OCI-LY3 (cell line): ENCODE measurements at regions not wholly inside any gene's neighbourhood (a gene's known extent, or its start where the extent isn't known, plus 50 kb on each side); places are given as distances from the start of the nearest gene placed in this dataset.

Source experiments
- H2AFZ ChIP-seq: fragments of 200-600, 300-600 bp; shearing (Covaris generic); 2 replicates; pipeline ENCODE4 v1.6.0; 2014; ENCODE audit warnings: antibody characterized with exemption, low read depth, low read length
- H3K27ac ChIP-seq: fragments of 200-600, 300-600 bp; sonication (generic); 2 replicates; pipeline ENCODE4 v1.5.1; 2014; ENCODE audit warnings: mild to moderate bottlenecking, low read length, moderate library complexity, mixed read lengths
- H3K27me3 ChIP-seq: fragments of 200-600, 300-600 bp; sonication (generic); 2 replicates; pipeline ENCODE4 v1.6.1; 2014; ENCODE audit warnings: low read depth, low read length, mixed read lengths
- H3K36me3 ChIP-seq: fragments of 200-600, 300-600 bp; sonication (generic); replicated peaks from 2 replicates; pipeline ENCODE3; 2014; ENCODE audit warnings: low read depth, low read length, mixed read lengths
- H3K4me1 ChIP-seq: fragments of 300-600, 200-600 bp; sonication (generic); 2 replicates; pipeline ENCODE4 v1.6.1; 2014; ENCODE audit warnings: low read length, mixed read lengths
- H3K4me2 ChIP-seq: fragments of 200-600, 300-600 bp; sonication (generic); 2 replicates; pipeline ENCODE4 v1.6.1; 2014; ENCODE audit warnings: low read length, mixed read lengths
- H3K4me3 ChIP-seq: fragments of 300-600, 200-600 bp; sonication (generic); 2 replicates; pipeline ENCODE4 v1.5.1; 2014; ENCODE audit warnings: antibody characterized with exemption, mild to moderate bottlenecking, low read length, moderate library complexity
- H3K79me2 ChIP-seq: fragments of 300-600, 200-600 bp; shearing (Covaris generic); 2 replicates; pipeline ENCODE4 v1.6.1; 2014; ENCODE audit warnings: mild to moderate bottlenecking, low read length, mixed read lengths
- H3K9ac ChIP-seq: fragments of 300-600, 200-600 bp; shearing (Covaris generic); 2 replicates; pipeline ENCODE4 v1.6.0; 2014; ENCODE audit warnings: mild to moderate bottlenecking, low read length, moderate library complexity
- H3K9me3 ChIP-seq: fragments of 200-600, 300-600 bp; shearing (Covaris generic); 2 replicates; pipeline ENCODE4 v1.6.1; 2014; ENCODE audit warnings: low read length, mixed read lengths; ENCODE audit not compliant: insufficient read depth
- H4K20me1 ChIP-seq: fragments of 200-600, 300-600 bp; sonication (generic); 2 replicates; pipeline ENCODE4 v1.6.1; 2016; ENCODE audit warnings: low read length, mixed read lengths; ENCODE audit not compliant: insufficient read depth
- EZH2phosphoT487 ChIP-seq: fragments of 200-600 bp; shearing (Covaris generic); IDR thresholded peaks from 2 replicates; pipeline ENCODE4 v1.6.1; 2018; ENCODE audit warnings: antibody characterized with exemption, mixed run types, low read depth
- TF ChIP-seq, protein P1 (sequence below): fragments of 200-600, 300-600 bp; sonication (generic); IDR thresholded peaks from 2 replicates; pipeline ENCODE4 v1.5.1; 2014; ENCODE audit warnings: antibody characterized with exemption, low read length, low read depth

DNA sequence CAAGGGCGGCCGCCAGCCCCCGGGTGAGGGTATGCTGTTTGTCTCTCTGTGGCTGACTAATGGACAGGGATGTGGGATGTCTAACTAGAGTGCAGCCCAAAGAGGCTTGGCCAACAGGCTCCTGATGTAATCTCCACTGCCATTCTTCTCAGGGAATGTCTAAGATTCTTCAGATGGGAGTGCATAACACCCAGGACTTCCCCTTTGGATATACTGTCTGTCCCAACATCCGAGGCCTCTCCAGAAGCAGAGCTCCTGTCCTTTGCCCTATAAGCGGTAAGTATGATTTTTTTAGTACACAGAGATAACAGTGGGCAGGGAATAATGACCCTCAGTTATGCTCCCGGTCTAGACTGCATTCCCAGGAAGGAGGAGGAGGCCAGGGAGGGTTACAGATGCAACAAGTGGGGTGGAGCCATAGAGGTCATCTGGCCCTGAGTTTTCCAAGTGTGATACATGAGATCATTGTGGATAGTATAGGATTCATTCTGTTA is 62.5 kb upstream of the SLCO2A1 start:
- no peak overlapping the region for H3K9ac ChIP-seq
- H3K4me3 ChIP-seq = no peak overlapping the region
- H3K36me3 ChIP-seq = no peaks in the 10 kb centered on the region
- TF ChIP-seq, protein P1, sequence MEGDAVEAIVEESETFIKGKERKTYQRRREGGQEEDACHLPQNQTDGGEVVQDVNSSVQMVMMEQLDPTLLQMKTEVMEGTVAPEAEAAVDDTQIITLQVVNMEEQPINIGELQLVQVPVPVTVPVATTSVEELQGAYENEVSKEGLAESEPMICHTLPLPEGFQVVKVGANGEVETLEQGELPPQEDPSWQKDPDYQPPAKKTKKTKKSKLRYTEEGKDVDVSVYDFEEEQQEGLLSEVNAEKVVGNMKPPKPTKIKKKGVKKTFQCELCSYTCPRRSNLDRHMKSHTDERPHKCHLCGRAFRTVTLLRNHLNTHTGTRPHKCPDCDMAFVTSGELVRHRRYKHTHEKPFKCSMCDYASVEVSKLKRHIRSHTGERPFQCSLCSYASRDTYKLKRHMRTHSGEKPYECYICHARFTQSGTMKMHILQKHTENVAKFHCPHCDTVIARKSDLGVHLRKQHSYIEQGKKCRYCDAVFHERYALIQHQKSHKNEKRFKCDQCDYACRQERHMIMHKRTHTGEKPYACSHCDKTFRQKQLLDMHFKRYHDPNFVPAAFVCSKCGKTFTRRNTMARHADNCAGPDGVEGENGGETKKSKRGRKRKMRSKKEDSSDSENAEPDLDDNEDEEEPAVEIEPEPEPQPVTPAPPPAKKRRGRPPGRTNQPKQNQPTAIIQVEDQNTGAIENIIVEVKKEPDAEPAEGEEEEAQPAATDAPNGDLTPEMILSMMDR = no peak
- no peak for TF ChIP-seq EZH2phosphoT487
- H3K27ac ChIP-seq = no peak overlapping the region
- H2AFZ ChIP-seq = no peak overlapping the region
- no peak overlapping the region for H3K4me2 ChIP-seq
- no peaks in the 10 kb centered on the region for H3K4me1 ChIP-seq
- no peaks in the 10 kb centered on the region for H3K9me3 ChIP-seq
- H4K20me1 ChIP-seq = no peaks in the 10 kb centered on the region
- H3K27me3 ChIP-seq = no peaks in the 10 kb centered on the region
- no peaks in the 10 kb centered on the region for H3K79me2 ChIP-seq

GRCh38 chr3:134090031-134090430 is 60.3 kb upstream of the SLCO2A1 start:
- Histone ChIP-seq H3K4me2 (no peak overlapping the region), H3K27ac (no peak overlapping the region), H3K4me3 (no peak overlapping the region), H2AFZ (no peak overlapping the region), H3K79me2 (no peaks in the 10 kb centered on the region), H3K4me1 (no peaks in the 10 kb centered on the region), H3K9me3 (no peaks in the 10 kb centered on the region), H3K27me3 (no peaks in the 10 kb centered on the region), H4K20me1 (no peaks in the 10 kb centered on the region), H3K36me3 (no peaks in the 10 kb centered on the region), H3K9ac (no peak overlapping the region)
- no peak for TF ChIP-seq EZH2phosphoT487
- TF ChIP-seq, protein P1 = no peak

- Histone ChIP-seq H3K79me2 (no peaks in the 10 kb centered on the region), H4K20me1 (no peaks in the 10 kb centered on the region), H3K9me3 (no peaks in the 10 kb centered on the region), H3K4me3 (no peak overlapping the region), H3K4me1 (no peaks in the 10 kb centered on the region), H3K4me2 (no peak overlapping the region), H3K27ac (no peak overlapping the region), H3K27me3 (no peaks in the 10 kb centered on the region), H3K36me3 (no peaks in the 10 kb centered on the region), H3K9ac (no peak overlapping the region), H2AFZ (no peak overlapping the region)
- TF ChIP-seq EZH2phosphoT487 = no peak
- TF ChIP-seq, protein P1 = no peak
Observed at GRCh38 chr3:134087060-134087974, 57.6 kb upstream of the SLCO2A1 start.

- no peaks in the 10 kb centered on the region for H3K9me3 ChIP-seq
- no peak overlapping the region for H3K4me2 ChIP-seq
- H3K4me3 ChIP-seq = no peak overlapping the region
- no peaks in the 10 kb centered on the region for H4K20me1 ChIP-seq
- no peaks in the 10 kb centered on the region for H3K27me3 ChIP-seq
- H3K27ac ChIP-seq = no peak overlapping the region
- no peak for TF ChIP-seq EZH2phosphoT487
- TF ChIP-seq, protein P1 = no peak
- H3K9ac ChIP-seq = no peak overlapping the region
- H3K79me2 ChIP-seq = no peaks in the 10 kb centered on the region
- H3K36me3 ChIP-seq = no peaks in the 10 kb centered on the region
- no peaks in the 10 kb centered on the region for H3K4me1 ChIP-seq
- no peak overlapping the region for H2AFZ ChIP-seq
Observed at GRCh38 chr3:134086616-134087015, 56.9 kb upstream of the SLCO2A1 start.
